Progenitor cell of endocrine pancreas (in vitro differentiated cells): ENCODE measurements at regions not wholly inside any gene's neighbourhood (a gene's known extent, or its start where the extent isn't known, plus 50 kb on each side); places are given as distances from the start of the nearest gene placed in this dataset.

Source experiments
- DNase-seq: peaks from one replicate; pipeline ENCODE4 v3.0.0; 2021; ENCODE audit warnings: low spot score; ENCODE audit not compliant: unreplicated experiment
- H3K27ac Mint-ChIP-seq: 2 replicates; pipeline ENCODE4 v1.8.0; 2021; ENCODE audit warnings: mild to moderate bottlenecking, moderate library complexity, mixed read lengths
- H3K27me3 Mint-ChIP-seq: 2 replicates; pipeline ENCODE4 v1.8.0; 2021; ENCODE audit warnings: mixed read lengths
- H3K36me3 Mint-ChIP-seq: 2 replicates; pipeline ENCODE4 v1.8.0; 2022; ENCODE audit warnings: mixed read lengths; ENCODE audit not compliant: insufficient read depth
- H3K4me1 Mint-ChIP-seq: 2 replicates; pipeline ENCODE4 v1.8.0; 2021; ENCODE audit warnings: low read depth, mixed read lengths
- H3K4me3 Mint-ChIP-seq: 2 replicates; pipeline ENCODE4 v1.8.0; 2021; ENCODE audit warnings: low read depth, mild to moderate bottlenecking, moderate library complexity, mixed read lengths
- H3K9me3 Mint-ChIP-seq: 2 replicates; pipeline ENCODE4 v1.8.0; 2021; ENCODE audit warnings: low read depth, mixed read lengths
- CTCF ChIP-seq: fragments of 200-600 bp; sonication (generic); IDR thresholded peaks from one replicate; pipeline ENCODE4 v1.5.0; 2021; ENCODE audit warnings: antibody characterized with exemption, mild to moderate bottlenecking; ENCODE audit not compliant: unreplicated experiment

- H3K4me3 Mint-ChIP-seq = no peak overlapping the region
- no peak overlapping the region for H3K27ac Mint-ChIP-seq
- DNase-seq = no peak
- H3K4me1 Mint-ChIP-seq = no peaks in the 10 kb centered on the region
- H3K36me3 Mint-ChIP-seq = peaks cover 3% of the 10 kb centered on the region
- peaks cover 10% of the 10 kb centered on the region for H3K9me3 Mint-ChIP-seq
- H3K27me3 Mint-ChIP-seq = no peaks in the 10 kb centered on the region
- no peak for TF ChIP-seq CTCF
Observed at GRCh38 chr11:92168936-92169335, 55.7 kb upstream of the FAT3 start.

- H3K36me3 Mint-ChIP-seq = peaks cover 3% of the 10 kb centered on the region
- no peaks in the 10 kb centered on the region for H3K4me1 Mint-ChIP-seq
- DNase-seq = no peak
- no peak overlapping the region for H3K27ac Mint-ChIP-seq
- peaks cover 10% of the 10 kb centered on the region for H3K9me3 Mint-ChIP-seq
- no peaks in the 10 kb centered on the region for H3K27me3 Mint-ChIP-seq
- no peak overlapping the region for H3K4me3 Mint-ChIP-seq
- no peak for TF ChIP-seq CTCF
Observed at GRCh38 chr11:92167571-92167970, 57.0 kb upstream of the FAT3 start.

- no peak overlapping the region for H3K4me3 Mint-ChIP-seq
- no peak for TF ChIP-seq CTCF
- no peak for DNase-seq
- peaks cover 10% of the 10 kb centered on the region for H3K9me3 Mint-ChIP-seq
- H3K27ac Mint-ChIP-seq = no peak overlapping the region
- no peaks in the 10 kb centered on the region for H3K27me3 Mint-ChIP-seq
- no peaks in the 10 kb centered on the region for H3K4me1 Mint-ChIP-seq
- H3K36me3 Mint-ChIP-seq = peaks cover 3% of the 10 kb centered on the region
Observed at GRCh38 chr11:92166335-92166734, 58.3 kb upstream of the FAT3 start.

GRCh38 chr11:92163879-92164278 lies 60.7 kb upstream of the FAT3 start:
- Mint-ChIP-seq H3K4me3 (no peak overlapping the region), H3K4me1 (no peaks in the 10 kb centered on the region), H3K9me3 (peaks cover under 1% of the 10 kb centered on the region), H3K27ac (no peak overlapping the region), H3K27me3 (no peaks in the 10 kb centered on the region), H3K36me3 (no peaks in the 10 kb centered on the region)
- no peak for TF ChIP-seq CTCF
- no peak for DNase-seq

- Mint-ChIP-seq H3K4me1 (no peaks in the 10 kb centered on the region), H3K9me3 (no peaks in the 10 kb centered on the region), H3K4me3 (no peak overlapping the region), H3K27ac (no peak overlapping the region), H3K36me3 (no peaks in the 10 kb centered on the region), H3K27me3 (no peaks in the 10 kb centered on the region)
- no peak for DNase-seq
- no peak for TF ChIP-seq CTCF
Observed at GRCh38 chr11:92162776-92163175, 61.8 kb upstream of the FAT3 start.
